GM23338 (cell line): ENCODE measurements at regions not wholly inside any gene's neighbourhood (a gene's known extent, or its start where the extent isn't known, plus 50 kb on each side); places are given as distances from the start of the nearest gene placed in this dataset.
"Not testable (repeated sequence)": the region's sequence is repeated elsewhere in the genome, so short reads cannot be mapped to it uniquely, and the experiment has no call there.

Experiments
- CREB1 ChIP-seq: fragments of 250-450 bp; sonication (Bioruptor Pico); IDR thresholded peaks from 2 replicates; pipeline ENCODE4 v1.5.0; 2020; ENCODE audit warnings: low read depth, mild to moderate bottlenecking, moderate library complexity
- EZH2 ChIP-seq: fragments of 200-600 bp; sonication (generic); IDR thresholded peaks from one replicate; pipeline ENCODE4 v1.8.0; 2017; ENCODE audit warnings: antibody characterized with exemption, mild to moderate bottlenecking, low read depth; ENCODE audit not compliant: unreplicated experiment
- EZH2phosphoT487 ChIP-seq: fragments of 200-600 bp; sonication (generic); IDR thresholded peaks from one replicate; pipeline ENCODE4 v1.8.1; 2018; ENCODE audit warnings: antibody characterized with exemption; ENCODE audit not compliant: unreplicated experiment
- JUNB ChIP-seq: IDR thresholded peaks from one replicate; pipeline ENCODE4 v1.6.1; 2016; ENCODE audit warnings: antibody characterized with exemption; ENCODE audit not compliant: unreplicated experiment
- NANOG ChIP-seq: IDR thresholded peaks from 2 replicates; pipeline ENCODE4 v1.6.1; 2016; ENCODE audit warnings: antibody characterized with exemption, borderline replicate concordance
- POLR2AphosphoS5 ChIP-seq: IDR thresholded peaks from 2 replicates; pipeline ENCODE4 v1.6.1; 2016; ENCODE audit warnings: antibody characterized with exemption, low read depth
- STAT1 ChIP-seq: IDR thresholded peaks from one replicate; pipeline ENCODE4 v1.6.1; 2016; ENCODE audit warnings: antibody characterized with exemption; ENCODE audit not compliant: unreplicated experiment
- ZNF114 ChIP-seq: fragments of 250-450 bp; sonication (Bioruptor Pico); IDR thresholded peaks from 2 replicates; pipeline ENCODE4 v1.5.0; 2020; ENCODE audit warnings: mild to moderate bottlenecking, moderate library complexity
- ZNF331 ChIP-seq: fragments of 250-450 bp; sonication (Bioruptor Pico); IDR thresholded peaks from 2 replicates; pipeline ENCODE4 v1.5.0; 2020; ENCODE audit warnings: low read depth, mild to moderate bottlenecking, moderate library complexity
- TF ChIP-seq, protein P1 (sequence below): IDR thresholded peaks from 2 replicates; pipeline ENCODE4 v1.6.1; 2016; ENCODE audit warnings: antibody characterized with exemption
- TF ChIP-seq, protein P2 (sequence below), 2 experiments: fragments of 200-600 bp in 1 of 2; sonication (generic) in 1 of 2; conservative IDR thresholded peaks; 2 replicates each; pipeline versions ENCODE4 v1.5.1 to v1.6.1; 2016 to 2017; ENCODE audit warnings: antibody characterized with exemption in 2 of 2, low read depth in 2 of 2, mild to moderate bottlenecking in 2 of 2, moderate library complexity in 1 of 2
- TF ChIP-seq, protein P3 (sequence below): IDR thresholded peaks from one replicate; pipeline ENCODE4 v1.6.1; 2018; ENCODE audit warnings: antibody characterized with exemption; ENCODE audit not compliant: unreplicated experiment
- TF ChIP-seq, protein P4 (sequence below): fragments of 250-450 bp; sonication (Bioruptor Pico); IDR thresholded peaks from 2 replicates; pipeline ENCODE4 v1.5.0; 2020; ENCODE audit warnings: mild to moderate bottlenecking, moderate library complexity

DNA sequence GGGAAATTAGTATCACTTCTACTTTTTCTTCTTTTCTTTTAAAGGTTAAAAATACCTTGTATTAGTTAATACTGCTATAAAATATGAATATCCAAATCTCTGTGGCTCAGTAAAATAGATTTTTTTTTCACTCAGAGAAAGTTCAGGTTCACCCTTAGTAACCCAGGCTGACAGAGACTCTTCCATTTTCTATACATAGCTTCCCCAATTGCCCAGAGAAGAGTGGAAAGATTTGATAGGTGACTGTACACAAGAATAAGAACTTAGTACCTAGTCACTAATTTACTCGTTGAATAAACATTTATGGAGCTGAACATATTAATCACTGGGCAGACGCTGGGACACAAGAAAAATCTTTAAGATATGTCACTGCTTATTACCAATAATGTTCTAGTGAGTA, 77.2 kb upstream of the AGAP9 start:
- TF ChIP-seq POLR2AphosphoS5; EZH2; EZH2phosphoT487; ZNF331; JUNB; CREB1 (CRISPR knock-in tag); NANOG; ZNF114 (CRISPR knock-in tag); STAT1: not testable (repeated sequence)
- TF ChIP-seq, protein P1, sequence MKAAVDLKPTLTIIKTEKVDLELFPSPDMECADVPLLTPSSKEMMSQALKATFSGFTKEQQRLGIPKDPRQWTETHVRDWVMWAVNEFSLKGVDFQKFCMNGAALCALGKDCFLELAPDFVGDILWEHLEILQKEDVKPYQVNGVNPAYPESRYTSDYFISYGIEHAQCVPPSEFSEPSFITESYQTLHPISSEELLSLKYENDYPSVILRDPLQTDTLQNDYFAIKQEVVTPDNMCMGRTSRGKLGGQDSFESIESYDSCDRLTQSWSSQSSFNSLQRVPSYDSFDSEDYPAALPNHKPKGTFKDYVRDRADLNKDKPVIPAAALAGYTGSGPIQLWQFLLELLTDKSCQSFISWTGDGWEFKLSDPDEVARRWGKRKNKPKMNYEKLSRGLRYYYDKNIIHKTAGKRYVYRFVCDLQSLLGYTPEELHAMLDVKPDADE = not testable (repeated sequence)
- TF ChIP-seq, protein P2, sequence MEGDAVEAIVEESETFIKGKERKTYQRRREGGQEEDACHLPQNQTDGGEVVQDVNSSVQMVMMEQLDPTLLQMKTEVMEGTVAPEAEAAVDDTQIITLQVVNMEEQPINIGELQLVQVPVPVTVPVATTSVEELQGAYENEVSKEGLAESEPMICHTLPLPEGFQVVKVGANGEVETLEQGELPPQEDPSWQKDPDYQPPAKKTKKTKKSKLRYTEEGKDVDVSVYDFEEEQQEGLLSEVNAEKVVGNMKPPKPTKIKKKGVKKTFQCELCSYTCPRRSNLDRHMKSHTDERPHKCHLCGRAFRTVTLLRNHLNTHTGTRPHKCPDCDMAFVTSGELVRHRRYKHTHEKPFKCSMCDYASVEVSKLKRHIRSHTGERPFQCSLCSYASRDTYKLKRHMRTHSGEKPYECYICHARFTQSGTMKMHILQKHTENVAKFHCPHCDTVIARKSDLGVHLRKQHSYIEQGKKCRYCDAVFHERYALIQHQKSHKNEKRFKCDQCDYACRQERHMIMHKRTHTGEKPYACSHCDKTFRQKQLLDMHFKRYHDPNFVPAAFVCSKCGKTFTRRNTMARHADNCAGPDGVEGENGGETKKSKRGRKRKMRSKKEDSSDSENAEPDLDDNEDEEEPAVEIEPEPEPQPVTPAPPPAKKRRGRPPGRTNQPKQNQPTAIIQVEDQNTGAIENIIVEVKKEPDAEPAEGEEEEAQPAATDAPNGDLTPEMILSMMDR (conservative IDR thresholded peaks at IDR 0.05; ENCODE audit: low read depth in 2 of 2) = not testable (repeated sequence)
- TF ChIP-seq, protein P3, sequence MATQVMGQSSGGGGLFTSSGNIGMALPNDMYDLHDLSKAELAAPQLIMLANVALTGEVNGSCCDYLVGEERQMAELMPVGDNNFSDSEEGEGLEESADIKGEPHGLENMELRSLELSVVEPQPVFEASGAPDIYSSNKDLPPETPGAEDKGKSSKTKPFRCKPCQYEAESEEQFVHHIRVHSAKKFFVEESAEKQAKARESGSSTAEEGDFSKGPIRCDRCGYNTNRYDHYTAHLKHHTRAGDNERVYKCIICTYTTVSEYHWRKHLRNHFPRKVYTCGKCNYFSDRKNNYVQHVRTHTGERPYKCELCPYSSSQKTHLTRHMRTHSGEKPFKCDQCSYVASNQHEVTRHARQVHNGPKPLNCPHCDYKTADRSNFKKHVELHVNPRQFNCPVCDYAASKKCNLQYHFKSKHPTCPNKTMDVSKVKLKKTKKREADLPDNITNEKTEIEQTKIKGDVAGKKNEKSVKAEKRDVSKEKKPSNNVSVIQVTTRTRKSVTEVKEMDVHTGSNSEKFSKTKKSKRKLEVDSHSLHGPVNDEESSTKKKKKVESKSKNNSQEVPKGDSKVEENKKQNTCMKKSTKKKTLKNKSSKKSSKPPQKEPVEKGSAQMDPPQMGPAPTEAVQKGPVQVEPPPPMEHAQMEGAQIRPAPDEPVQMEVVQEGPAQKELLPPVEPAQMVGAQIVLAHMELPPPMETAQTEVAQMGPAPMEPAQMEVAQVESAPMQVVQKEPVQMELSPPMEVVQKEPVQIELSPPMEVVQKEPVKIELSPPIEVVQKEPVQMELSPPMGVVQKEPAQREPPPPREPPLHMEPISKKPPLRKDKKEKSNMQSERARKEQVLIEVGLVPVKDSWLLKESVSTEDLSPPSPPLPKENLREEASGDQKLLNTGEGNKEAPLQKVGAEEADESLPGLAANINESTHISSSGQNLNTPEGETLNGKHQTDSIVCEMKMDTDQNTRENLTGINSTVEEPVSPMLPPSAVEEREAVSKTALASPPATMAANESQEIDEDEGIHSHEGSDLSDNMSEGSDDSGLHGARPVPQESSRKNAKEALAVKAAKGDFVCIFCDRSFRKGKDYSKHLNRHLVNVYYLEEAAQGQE = not testable (repeated sequence)
- TF ChIP-seq, protein P4, sequence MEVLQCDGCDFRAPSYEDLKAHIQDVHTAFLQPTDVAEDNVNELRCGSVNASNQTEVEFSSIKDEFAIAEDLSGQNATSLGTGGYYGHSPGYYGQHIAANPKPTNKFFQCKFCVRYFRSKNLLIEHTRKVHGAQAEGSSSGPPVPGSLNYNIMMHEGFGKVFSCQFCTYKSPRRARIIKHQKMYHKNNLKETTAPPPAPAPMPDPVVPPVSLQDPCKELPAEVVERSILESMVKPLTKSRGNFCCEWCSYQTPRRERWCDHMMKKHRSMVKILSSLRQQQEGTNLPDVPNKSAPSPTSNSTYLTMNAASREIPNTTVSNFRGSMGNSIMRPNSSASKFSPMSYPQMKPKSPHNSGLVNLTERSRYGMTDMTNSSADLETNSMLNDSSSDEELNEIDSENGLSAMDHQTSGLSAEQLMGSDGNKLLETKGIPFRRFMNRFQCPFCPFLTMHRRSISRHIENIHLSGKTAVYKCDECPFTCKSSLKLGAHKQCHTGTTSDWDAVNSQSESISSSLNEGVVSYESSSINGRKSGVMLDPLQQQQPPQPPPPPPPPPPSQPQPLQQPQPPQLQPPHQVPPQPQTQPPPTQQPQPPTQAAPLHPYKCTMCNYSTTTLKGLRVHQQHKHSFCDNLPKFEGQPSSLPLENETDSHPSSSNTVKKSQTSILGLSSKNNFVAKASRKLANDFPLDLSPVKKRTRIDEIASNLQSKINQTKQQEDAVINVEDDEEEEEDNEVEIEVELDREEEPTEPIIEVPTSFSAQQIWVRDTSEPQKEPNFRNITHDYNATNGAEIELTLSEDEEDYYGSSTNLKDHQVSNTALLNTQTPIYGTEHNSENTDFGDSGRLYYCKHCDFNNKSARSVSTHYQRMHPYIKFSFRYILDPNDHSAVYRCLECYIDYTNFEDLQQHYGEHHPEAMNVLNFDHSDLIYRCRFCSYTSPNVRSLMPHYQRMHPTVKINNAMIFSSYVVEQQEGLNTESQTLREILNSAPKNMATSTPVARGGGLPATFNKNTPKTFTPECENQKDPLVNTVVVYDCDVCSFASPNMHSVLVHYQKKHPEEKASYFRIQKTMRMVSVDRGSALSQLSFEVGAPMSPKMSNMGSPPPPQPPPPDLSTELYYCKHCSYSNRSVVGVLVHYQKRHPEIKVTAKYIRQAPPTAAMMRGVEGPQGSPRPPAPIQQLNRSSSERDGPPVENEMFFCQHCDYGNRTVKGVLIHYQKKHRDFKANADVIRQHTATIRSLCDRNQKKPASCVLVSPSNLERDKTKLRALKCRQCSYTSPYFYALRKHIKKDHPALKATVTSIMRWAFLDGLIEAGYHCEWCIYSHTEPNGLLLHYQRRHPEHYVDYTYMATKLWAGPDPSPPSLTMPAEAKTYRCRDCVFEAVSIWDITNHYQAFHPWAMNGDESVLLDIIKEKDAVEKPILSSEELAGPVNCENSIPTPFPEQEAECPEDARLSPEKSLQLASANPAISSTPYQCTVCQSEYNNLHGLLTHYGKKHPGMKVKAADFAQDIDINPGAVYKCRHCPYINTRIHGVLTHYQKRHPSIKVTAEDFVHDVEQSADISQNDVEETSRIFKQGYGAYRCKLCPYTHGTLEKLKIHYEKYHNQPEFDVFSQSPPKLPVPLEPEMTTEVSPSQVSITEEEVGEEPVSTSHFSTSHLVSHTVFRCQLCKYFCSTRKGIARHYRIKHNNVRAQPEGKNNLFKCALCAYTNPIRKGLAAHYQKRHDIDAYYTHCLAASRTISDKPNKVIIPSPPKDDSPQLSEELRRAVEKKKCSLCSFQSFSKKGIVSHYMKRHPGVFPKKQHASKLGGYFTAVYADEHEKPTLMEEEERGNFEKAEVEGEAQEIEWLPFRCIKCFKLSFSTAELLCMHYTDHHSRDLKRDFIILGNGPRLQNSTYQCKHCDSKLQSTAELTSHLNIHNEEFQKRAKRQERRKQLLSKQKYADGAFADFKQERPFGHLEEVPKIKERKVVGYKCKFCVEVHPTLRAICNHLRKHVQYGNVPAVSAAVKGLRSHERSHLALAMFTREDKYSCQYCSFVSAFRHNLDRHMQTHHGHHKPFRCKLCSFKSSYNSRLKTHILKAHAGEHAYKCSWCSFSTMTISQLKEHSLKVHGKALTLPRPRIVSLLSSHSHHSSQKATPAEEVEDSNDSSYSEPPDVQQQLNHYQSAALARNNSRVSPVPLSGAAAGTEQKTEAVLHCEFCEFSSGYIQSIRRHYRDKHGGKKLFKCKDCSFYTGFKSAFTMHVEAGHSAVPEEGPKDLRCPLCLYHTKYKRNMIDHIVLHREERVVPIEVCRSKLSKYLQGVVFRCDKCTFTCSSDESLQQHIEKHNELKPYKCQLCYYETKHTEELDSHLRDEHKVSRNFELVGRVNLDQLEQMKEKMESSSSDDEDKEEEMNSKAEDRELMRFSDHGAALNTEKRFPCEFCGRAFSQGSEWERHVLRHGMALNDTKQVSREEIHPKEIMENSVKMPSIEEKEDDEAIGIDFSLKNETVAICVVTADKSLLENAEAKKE (CRISPR knock-in tag) = not testable (repeated sequence)
